Choroid plexus epithelial cell (primary cell): ENCODE measurements at regions not wholly inside any gene's neighbourhood (a gene's known extent, or its start where the extent isn't known, plus 50 kb on each side); places are given as distances from the start of the nearest gene placed in this dataset.

Experiments used
- DNase-seq: peaks from one replicate; pipeline ENCODE4 v3.0.0-alpha.2; 2010; ENCODE audit warnings: low read depth
- H3K4me3 ChIP-seq: 2 replicates; pipeline ENCODE4 v1.5.1; 2011; ENCODE audit warnings: low read depth, mild to moderate bottlenecking, control low read depth, low read length, moderate library complexity
- TF ChIP-seq, protein P1 (sequence below): conservative IDR thresholded peaks from 2 replicates; pipeline ENCODE4 v1.5.1; 2011; ENCODE audit warnings: low read depth, mild to moderate bottlenecking, control low read depth, inconsistent platforms, low read length, moderate library complexity

- TF ChIP-seq, protein P1, sequence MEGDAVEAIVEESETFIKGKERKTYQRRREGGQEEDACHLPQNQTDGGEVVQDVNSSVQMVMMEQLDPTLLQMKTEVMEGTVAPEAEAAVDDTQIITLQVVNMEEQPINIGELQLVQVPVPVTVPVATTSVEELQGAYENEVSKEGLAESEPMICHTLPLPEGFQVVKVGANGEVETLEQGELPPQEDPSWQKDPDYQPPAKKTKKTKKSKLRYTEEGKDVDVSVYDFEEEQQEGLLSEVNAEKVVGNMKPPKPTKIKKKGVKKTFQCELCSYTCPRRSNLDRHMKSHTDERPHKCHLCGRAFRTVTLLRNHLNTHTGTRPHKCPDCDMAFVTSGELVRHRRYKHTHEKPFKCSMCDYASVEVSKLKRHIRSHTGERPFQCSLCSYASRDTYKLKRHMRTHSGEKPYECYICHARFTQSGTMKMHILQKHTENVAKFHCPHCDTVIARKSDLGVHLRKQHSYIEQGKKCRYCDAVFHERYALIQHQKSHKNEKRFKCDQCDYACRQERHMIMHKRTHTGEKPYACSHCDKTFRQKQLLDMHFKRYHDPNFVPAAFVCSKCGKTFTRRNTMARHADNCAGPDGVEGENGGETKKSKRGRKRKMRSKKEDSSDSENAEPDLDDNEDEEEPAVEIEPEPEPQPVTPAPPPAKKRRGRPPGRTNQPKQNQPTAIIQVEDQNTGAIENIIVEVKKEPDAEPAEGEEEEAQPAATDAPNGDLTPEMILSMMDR, result no peak
- H3K4me3 ChIP-seq, result no peak overlapping the region
- DNase-seq, result no peak
Measured at GRCh38 chr12:89880690-89881350, 172.2 kb upstream of the ATP2B1 start.

GRCh38 chr12:89879766-89880165, 171.1 kb upstream of the ATP2B1 start:
- no peak overlapping the region for H3K4me3 ChIP-seq
- DNase-seq, result no peak
- TF ChIP-seq, protein P1, result no peak

GRCh38 chr12:89878950-89879349, 170.3 kb upstream of the ATP2B1 start:
- TF ChIP-seq, protein P1, result no peak
- H3K4me3 ChIP-seq, result no peak overlapping the region

DNA sequence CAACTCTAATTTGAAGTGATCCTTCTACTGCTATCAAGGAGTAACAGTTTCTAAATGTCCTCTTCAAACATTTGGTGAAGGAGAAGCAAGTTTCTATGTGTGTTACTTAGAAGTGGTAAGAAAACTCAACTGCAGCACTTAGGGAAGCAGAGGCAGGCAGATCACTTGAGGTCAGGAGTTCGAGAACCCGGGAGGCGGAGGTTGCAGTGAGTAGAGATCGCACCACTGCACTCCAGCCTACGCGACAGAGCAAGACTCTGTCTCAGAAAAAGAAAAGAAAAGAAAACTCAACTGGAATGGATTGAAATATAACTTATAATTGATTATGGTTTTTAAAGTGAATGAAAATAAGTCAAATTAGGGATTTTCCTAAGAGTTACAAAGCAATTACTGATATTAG, 169.7 kb upstream of the ATP2B1 start:
- no peak for DNase-seq
- H3K4me3 ChIP-seq, result no peak overlapping the region
- TF ChIP-seq, protein P1, result no peak

More at GRCh38 chr12:89878950-89879349, 170.3 kb upstream of the ATP2B1 start:
- no peak for DNase-seq

DNA sequence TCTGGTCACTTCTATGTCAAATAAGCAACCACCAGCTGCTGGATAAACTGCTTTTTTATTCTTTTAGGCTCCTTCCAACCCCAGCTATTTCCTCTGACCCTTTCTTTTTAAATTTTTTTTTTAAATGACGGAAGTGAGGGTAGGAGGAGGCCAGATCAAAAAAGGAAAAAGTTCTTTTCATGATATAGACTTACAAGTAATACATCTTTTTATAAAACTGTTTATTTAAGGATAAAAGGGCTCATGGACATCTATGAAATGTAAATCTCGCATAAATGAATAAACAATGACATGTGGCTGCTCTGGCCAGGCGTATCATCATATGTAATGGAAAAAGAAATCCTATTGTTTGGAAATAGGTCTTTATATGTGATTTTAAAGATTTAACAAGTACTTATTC, 169.0 kb upstream of the ATP2B1 start:
- H3K4me3 ChIP-seq, result no peak overlapping the region
- TF ChIP-seq, protein P1, result no peak
- no peak for DNase-seq

DNA sequence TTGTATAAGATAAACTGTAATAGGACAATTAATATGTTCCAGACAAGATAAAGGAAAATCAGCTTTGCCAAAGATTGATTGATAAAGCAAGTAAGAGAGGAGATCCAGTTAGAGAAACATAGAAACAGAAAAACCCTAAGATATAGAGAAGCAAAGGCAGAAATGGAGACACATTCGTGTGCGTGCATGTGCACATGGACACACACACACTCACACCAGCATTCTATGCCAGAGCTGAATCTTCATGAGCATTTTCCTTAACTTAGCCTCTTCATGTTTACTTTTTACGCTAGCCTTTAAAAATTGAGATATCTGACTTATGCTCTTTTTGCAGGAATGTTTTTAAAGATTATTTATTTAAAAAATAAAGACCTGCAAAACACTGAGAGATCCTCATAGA, 168.5 kb upstream of the ATP2B1 start:
- DNase-seq, result no peak
- no peak overlapping the region for H3K4me3 ChIP-seq
- TF ChIP-seq, protein P1, result no peak

GRCh38 chr12:89875809-89876208, 167.2 kb upstream of the ATP2B1 start:
- TF ChIP-seq, protein P1, result no peak
- H3K4me3 ChIP-seq, result no peak overlapping the region
- DNase-seq, result no peak
